ENCODE measurements at regions not wholly inside any gene's neighbourhood (a gene's known extent, or its start where the extent isn't known, plus 50 kb on each side); places are given as distances from the start of the nearest gene placed in this dataset.

GRCh38 chr6:43939281-43940070 is 169.5 kb downstream of the VEGFA start:
- no peaks in the 10 kb centered on the region for H3K36me3 ChIP-seq (ENCODE audit: control insufficient read depth in 4 of 4, insufficient read depth in 4 of 4, low read length in 4 of 4)
- no peaks in the 10 kb centered on the region for H3K27me3 ChIP-seq (ENCODE audit: control insufficient read depth in 3 of 3, insufficient read depth in 3 of 3, low read length in 2 of 3)
- no peak overlapping the region for H3K27ac ChIP-seq (ENCODE audit: low read depth in 1 of 2, low read length in 1 of 2)
- no peak overlapping the region for H3K4me3 ChIP-seq
- H3K9me3 ChIP-seq (ENCODE audit: control insufficient read depth in 4 of 4, insufficient read depth in 3 of 4, low read length in 3 of 4): no peaks in the 10 kb centered on the region
- DNase-seq (no peak), ATAC-seq (ENCODE audit: insufficient read depth, low FRiP score) (no peak)
- WGBS, 2 donors: 68 to 82% methylated on average over 15 of the region's 15 CpGs
- no peak overlapping the region for H3K9ac ChIP-seq (ENCODE audit: insufficient read depth in 1 of 2, low read length in 2 of 2)
- no peak for TF ChIP-seq CTCF (IDR thresholded peaks at IDR 0.05; ENCODE audit: control extremely low read depth, extremely low read depth)
- peaks cover 0 to 45% (median 10%) of the 10 kb centered on the region in 5 donors for H3K4me1 ChIP-seq (ENCODE audit: control insufficient read depth in 5 of 5, insufficient read depth in 5 of 5, low read length in 5 of 5)

- DNase-seq: peak in 1 of 3 donors; percentile 53
- Histone ChIP-seq H3K9ac (ENCODE audit: insufficient read depth in 1 of 2, low read length in 2 of 2) (no peak overlapping the region), H3K9me3 (ENCODE audit: control insufficient read depth in 4 of 4, insufficient read depth in 3 of 4, low read length in 3 of 4) (no peaks in the 10 kb centered on the region), H3K27me3 (ENCODE audit: control insufficient read depth in 3 of 3, insufficient read depth in 3 of 3, low read length in 2 of 3) (no peaks in the 10 kb centered on the region), H3K36me3 (ENCODE audit: control insufficient read depth in 4 of 4, insufficient read depth in 4 of 4, low read length in 4 of 4) (no peaks in the 10 kb centered on the region), H3K4me3 (no peak overlapping the region), H3K27ac (ENCODE audit: low read depth in 1 of 2, low read length in 1 of 2) (no peak overlapping the region), H3K4me1 (ENCODE audit: control insufficient read depth in 5 of 5, insufficient read depth in 5 of 5, low read length in 5 of 5) (peaks cover 0 to 55% (median 14%) of the 10 kb centered on the region in 5 donors)
- no peak for ATAC-seq (ENCODE audit: insufficient read depth, low FRiP score)
- TF ChIP-seq CTCF (IDR thresholded peaks at IDR 0.05; ENCODE audit: control extremely low read depth, extremely low read depth): no peak
- WGBS, 2 donors: 90 to 93% methylated on average over 18 of the region's 18 CpGs
Observed at GRCh38 chr6:43938178-43939105, 168.4 kb downstream of the VEGFA start.

GRCh38 chr6:43937236-43938177 is 167.5 kb downstream of the VEGFA start:
- H3K9me3 ChIP-seq (ENCODE audit: control insufficient read depth in 4 of 4, insufficient read depth in 3 of 4, low read length in 3 of 4): no peaks in the 10 kb centered on the region
- 73 to 91% methylated on average over 7 of the region's 7 CpGs for WGBS, 2 donors
- TF ChIP-seq CTCF (IDR thresholded peaks at IDR 0.05; ENCODE audit: control extremely low read depth, extremely low read depth): no peak
- no peaks in the 10 kb centered on the region for H3K36me3 ChIP-seq (ENCODE audit: control insufficient read depth in 4 of 4, insufficient read depth in 4 of 4, low read length in 4 of 4)
- H3K4me3 ChIP-seq: no peak overlapping the region
- peak; percentile 25 for ATAC-seq (ENCODE audit: insufficient read depth, low FRiP score)
- no peaks in the 10 kb centered on the region for H3K27me3 ChIP-seq (ENCODE audit: control insufficient read depth in 3 of 3, insufficient read depth in 3 of 3, low read length in 2 of 3)
- H3K27ac ChIP-seq (ENCODE audit: low read depth in 1 of 2, low read length in 1 of 2): peak overlapping the region in 1 of 2 donors; percentile 17
- no peak for DNase-seq
- H3K4me1 ChIP-seq (ENCODE audit: control insufficient read depth in 5 of 5, insufficient read depth in 5 of 5, low read length in 5 of 5): peaks cover 0 to 62% (median 14%) of the 10 kb centered on the region in 5 donors
- no peak overlapping the region for H3K9ac ChIP-seq (ENCODE audit: insufficient read depth in 1 of 2, low read length in 2 of 2)

Measured in lung (tissue), 11 donors.